HEK293T (cell line): ENCODE measurements at regions not wholly inside any gene's neighbourhood (a gene's known extent, or its start where the extent isn't known, plus 50 kb on each side); places are given as distances from the start of the nearest gene placed in this dataset.

Source experiments
- CTCF ChIA-PET: fragments of 350-600 bp; formaldehyde crosslinking; extraction: SDS; loops from one replicate; lab custom pipeline; 2021; ENCODE audit warnings: antibody characterized with exemption, inconsistent platforms; lab: Yijun Ruan, JAX
- POLR2A ChIA-PET: fragments of 350-600 bp; formaldehyde crosslinking; extraction: SDS; loops from one replicate; lab custom pipeline; 2020; ENCODE audit warnings: antibody characterized with exemption, inconsistent platforms; lab: Yijun Ruan, JAX
- DNase-seq: peaks from one replicate; pipeline ENCODE4 v3.0.0; 2012; ENCODE audit warnings: mixed read lengths; ENCODE audit errors: extremely low spot score
- ARNT ChIP-seq: fragments of 450-650 bp; IDR thresholded peaks from 2 replicates; pipeline ENCODE4 v1.6.1; 2017; ENCODE audit warnings: mild to moderate bottlenecking
- BHLHE40 ChIP-seq: fragments of 450-650 bp; IDR thresholded peaks from 2 replicates; pipeline ENCODE4 v1.6.1; 2016; ENCODE audit warnings: mild to moderate bottlenecking, moderate library complexity, borderline replicate concordance
- CTBP1 ChIP-seq: fragments of 450-650 bp; IDR thresholded peaks from 2 replicates; pipeline ENCODE4 v1.6.1; 2016; ENCODE audit warnings: borderline replicate concordance
- ELF4 ChIP-seq: fragments of 450-650 bp; IDR thresholded peaks from 2 replicates; pipeline ENCODE4 v1.6.1; 2017; ENCODE audit warnings: antibody characterized with exemption
- FOXA1 ChIP-seq: fragments of 450-650 bp; IDR thresholded peaks from 2 replicates; pipeline ENCODE4 v1.6.1; 2016; ENCODE audit warnings: mild to moderate bottlenecking
- FOXK2 ChIP-seq: fragments of 450-650 bp; IDR thresholded peaks from 2 replicates; pipeline ENCODE4 v1.6.1; 2016; ENCODE audit warnings: mild to moderate bottlenecking
- FOXM1 ChIP-seq: fragments of 450-650 bp; IDR thresholded peaks from 2 replicates; pipeline ENCODE4 v1.6.1; 2017; ENCODE audit warnings: mild to moderate bottlenecking, borderline replicate concordance
- HDGF ChIP-seq: fragments of 450-650 bp; IDR thresholded peaks from 2 replicates; pipeline ENCODE4 v1.6.1; 2017; ENCODE audit warnings: antibody characterized with exemption, borderline replicate concordance
- L3MBTL2 ChIP-seq: fragments of 450-650 bp; conservative IDR thresholded peaks from 2 replicates; pipeline ENCODE4 v1.6.1; 2016; ENCODE audit warnings: mild to moderate bottlenecking
- LEF1 ChIP-seq: fragments of 450-650 bp; IDR thresholded peaks from 2 replicates; pipeline ENCODE4 v1.6.1; 2017; ENCODE audit warnings: mild to moderate bottlenecking, borderline replicate concordance
- NFRKB ChIP-seq: fragments of 450-650 bp; IDR thresholded peaks from 2 replicates; pipeline ENCODE4 v1.6.1; 2016; ENCODE audit warnings: mild to moderate bottlenecking, moderate library complexity
- SP1 ChIP-seq: fragments of 450-650 bp; IDR thresholded peaks from 2 replicates; pipeline ENCODE4 v1.6.1; 2017
- SUZ12 ChIP-seq: fragments of 450-650 bp; IDR thresholded peaks from 2 replicates; pipeline ENCODE4 v1.6.1; 2016; ENCODE audit warnings: mild to moderate bottlenecking
- TARDBP ChIP-seq: fragments of 450-650 bp; IDR thresholded peaks from 2 replicates; pipeline ENCODE4 v1.6.1; 2016
- ZNF384 ChIP-seq: fragments of 450-650 bp; IDR thresholded peaks from 2 replicates; pipeline ENCODE4 v1.6.1; 2016
- TF ChIP-seq, protein P1 (sequence below): fragments of 450-650 bp; IDR thresholded peaks from 2 replicates; pipeline ENCODE4 v1.6.1; 2016

GRCh38 chr13:48165063-48165462 lies 67.9 kb upstream of the ITM2B start:
- CTCF ChIA-PET, result no interaction called here
- no peak for DNase-seq
- no peak for TF ChIP-seq FOXA1
- no peak for TF ChIP-seq HDGF
- TF ChIP-seq, protein P1, sequence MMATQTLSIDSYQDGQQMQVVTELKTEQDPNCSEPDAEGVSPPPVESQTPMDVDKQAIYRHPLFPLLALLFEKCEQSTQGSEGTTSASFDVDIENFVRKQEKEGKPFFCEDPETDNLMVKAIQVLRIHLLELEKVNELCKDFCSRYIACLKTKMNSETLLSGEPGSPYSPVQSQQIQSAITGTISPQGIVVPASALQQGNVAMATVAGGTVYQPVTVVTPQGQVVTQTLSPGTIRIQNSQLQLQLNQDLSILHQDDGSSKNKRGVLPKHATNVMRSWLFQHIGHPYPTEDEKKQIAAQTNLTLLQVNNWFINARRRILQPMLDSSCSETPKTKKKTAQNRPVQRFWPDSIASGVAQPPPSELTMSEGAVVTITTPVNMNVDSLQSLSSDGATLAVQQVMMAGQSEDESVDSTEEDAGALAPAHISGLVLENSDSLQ, result no peak
- no peak for TF ChIP-seq ZNF384
- TF ChIP-seq NFRKB, result no peak
- no peak for TF ChIP-seq SUZ12
- no peak for TF ChIP-seq LEF1
- no peak for TF ChIP-seq SP1
- POLR2A ChIA-PET, result no interaction called here

DNA sequence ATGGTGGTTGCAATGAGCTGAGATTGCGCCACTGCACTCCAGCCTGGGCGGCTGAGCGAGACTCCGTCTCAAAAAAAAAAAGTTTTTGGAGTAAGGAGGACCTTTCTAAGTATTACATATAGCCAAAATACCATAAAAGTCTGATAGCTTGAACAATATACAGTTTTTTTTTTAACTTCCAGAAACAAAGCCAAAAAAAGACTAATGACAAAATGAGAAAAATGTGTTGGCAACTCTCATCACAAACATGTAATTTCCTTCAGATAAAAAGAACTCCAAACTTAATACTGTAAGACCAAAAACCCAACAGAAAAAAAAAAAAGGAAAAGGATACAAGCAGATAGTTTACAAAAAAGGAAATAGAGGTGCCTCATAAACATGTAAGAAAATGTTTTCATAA lies 68.2 kb upstream of the MED4 start:
- DNase-seq, result no peak
- ChIA-PET CTCF (no interaction called here), POLR2A (no interaction called here)
- no peak for TF ChIP-seq FOXK2
- no peak for TF ChIP-seq ARNT
- no peak for TF ChIP-seq ELF4
- no peak for TF ChIP-seq CTBP1

DNA sequence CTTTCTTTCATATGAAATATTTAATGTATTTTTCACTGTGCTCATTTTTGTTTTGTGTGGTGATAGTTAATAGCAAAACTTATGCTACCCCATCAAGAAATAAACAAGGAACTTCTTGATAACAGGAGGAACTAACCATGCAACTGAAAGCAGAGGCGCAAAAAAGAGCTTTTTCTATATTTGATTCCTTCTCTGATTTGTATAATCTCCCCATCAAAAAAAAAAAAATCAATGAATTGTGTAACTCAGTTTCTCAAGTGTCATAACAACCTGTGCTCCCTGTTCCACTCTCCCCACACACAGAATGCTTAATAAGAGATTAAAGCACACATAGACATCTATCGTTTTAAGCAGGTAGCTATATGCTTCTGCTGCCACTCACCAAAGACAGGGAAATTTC lies 67.3 kb upstream of the MED4 start:
- ChIA-PET CTCF (no interaction called here), POLR2A (no interaction called here)
- TF ChIP-seq ARNT, result no peak
- TF ChIP-seq L3MBTL2, result no peak
- no peak for TF ChIP-seq FOXK2
- TF ChIP-seq SUZ12, result no peak
- TF ChIP-seq FOXM1, result no peak
- TF ChIP-seq CTBP1, result no peak
- no peak for TF ChIP-seq FOXA1
- TF ChIP-seq ELF4, result no peak
- TF ChIP-seq ZNF384, result no peak
- no peak for TF ChIP-seq BHLHE40
- no peak for TF ChIP-seq TARDBP
- no peak for TF ChIP-seq HDGF
- TF ChIP-seq NFRKB, result no peak
- TF ChIP-seq, protein P1, result no peak
- TF ChIP-seq LEF1, result no peak
- no peak for TF ChIP-seq SP1
- no peak for DNase-seq

DNA sequence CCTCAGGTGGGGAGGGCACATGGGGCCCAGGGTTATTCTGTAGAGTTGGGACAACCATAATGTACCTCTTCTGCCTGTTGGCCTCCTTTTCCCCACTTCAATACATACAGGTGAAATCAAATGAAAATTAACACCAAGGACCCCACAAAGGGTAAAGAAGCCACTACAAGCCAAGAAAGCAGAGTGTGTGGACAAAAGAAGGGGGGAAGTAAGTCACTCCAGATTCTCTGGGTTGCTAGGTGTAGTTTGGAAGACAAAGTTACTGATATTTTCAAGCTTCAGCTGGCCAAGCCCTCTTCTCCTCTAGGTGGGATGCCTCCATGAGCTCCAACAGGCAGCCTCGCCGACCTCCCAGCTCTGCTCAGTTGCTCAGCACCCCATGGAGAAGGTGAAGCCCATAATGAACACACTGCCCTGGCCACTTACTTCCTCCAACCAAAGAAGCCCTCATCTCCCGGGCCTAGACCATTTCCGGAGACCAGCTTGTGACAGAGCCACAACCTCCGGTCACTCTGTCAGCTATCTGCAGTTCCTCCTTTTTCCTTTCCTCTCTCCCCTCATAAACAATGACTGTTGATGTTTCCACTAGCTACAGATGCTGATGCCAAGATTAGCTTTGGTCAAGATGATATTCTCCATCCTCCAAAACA lies 66.8 kb upstream of the MED4 start:
- CTCF ChIA-PET, result no interaction called here
- DNase-seq, result no peak
- TF ChIP-seq ZNF384 (no peak), FOXK2 (no peak), ARNT (no peak), ELF4 (no peak), SUZ12 (no peak), FOXA1 (no peak), SP1 (no peak), FOXM1 (no peak), LEF1 (no peak), L3MBTL2 (no peak), HDGF (no peak), TARDBP (no peak), BHLHE40 (no peak), NFRKB (no peak), CTBP1 (no peak)
- TF ChIP-seq, protein P1, result no peak
- POLR2A ChIA-PET, result no interaction called here

GRCh38 chr13:48160606-48161278 lies 65.8 kb upstream of the MED4 start:
- TF ChIP-seq NFRKB (no peak), ZNF384 (no peak), FOXM1 (no peak), ELF4 (no peak), FOXA1 (no peak), ARNT (no peak), L3MBTL2 (no peak), TARDBP (no peak), FOXK2 (no peak), LEF1 (no peak), CTBP1 (no peak), HDGF (no peak), SP1 (no peak), SUZ12 (no peak), BHLHE40 (no peak)
- TF ChIP-seq, protein P1, result no peak
- DNase-seq, result no peak
- ChIA-PET POLR2A (no interaction called here), CTCF (no interaction called here)

- no peak for DNase-seq
- CTCF ChIA-PET, result no interaction called here
- POLR2A ChIA-PET, result no interaction called here
- TF ChIP-seq, protein P1, result no peak
- TF ChIP-seq ELF4, result no peak
- TF ChIP-seq BHLHE40, result no peak
- no peak for TF ChIP-seq LEF1
- TF ChIP-seq SP1, result no peak
- TF ChIP-seq FOXK2, result no peak
- no peak for TF ChIP-seq TARDBP
- no peak for TF ChIP-seq L3MBTL2
- TF ChIP-seq CTBP1, result no peak
- no peak for TF ChIP-seq NFRKB
- no peak for TF ChIP-seq SUZ12
- TF ChIP-seq HDGF, result no peak
- no peak for TF ChIP-seq FOXA1
- TF ChIP-seq ARNT, result no peak
- TF ChIP-seq ZNF384, result no peak
These were observed 64.9 kb upstream of the MED4 start for GRCh38 chr13:48159826-48160225.
